Body of pancreas (tissue), 4 donors: ENCODE measurements at regions not wholly inside any gene's neighbourhood (a gene's known extent, or its start where the extent isn't known, plus 50 kb on each side); places are given as distances from the start of the nearest gene placed in this dataset.

Source experiments
- ATAC-seq: fragments of 150-250 bp; one replicate; pipeline ENCODE4 v1.9.1; 2016
- DNase-seq, 4 donors: peaks; one replicate each; pipeline ENCODE4 v3.0.0-alpha.2; 2019
- H3K27ac ChIP-seq, 4 donors: fragments of 200-600 bp; sonication (generic); 1 replicate in 3 of 4; 2 replicates in 1 of 4; pipeline versions ENCODE4 v1.5.1 to v1.6.1; 2016 to 2019; ENCODE audit warnings: mild to moderate bottlenecking in 1 of 4, mixed read lengths in 1 of 4, moderate library complexity in 1 of 4
- H3K27me3 ChIP-seq, 2 donors: fragments of 200-600 bp; sonication (generic); one replicate each; pipeline ENCODE4 v1.6.0; 2016; ENCODE audit warnings: mild to moderate bottlenecking in 1 of 2
- H3K36me3 ChIP-seq, 2 donors: fragments of 200-600 bp; sonication (generic); replicated peaks in 1 of 2; 2 replicates each; pipeline ENCODE4 v1.5.1; 2016; ENCODE audit warnings: low read depth in 2 of 2; ENCODE audit not compliant: insufficient read depth in 1 of 2
- H3K4me1 ChIP-seq: fragments of 200-600 bp; sonication (generic); one replicate; pipeline ENCODE4 v1.6.0; 2016
- H3K4me3 ChIP-seq, 2 donors: fragments of 200-600 bp; sonication (generic); 1 replicate in 1 of 2; 2 replicates in 1 of 2; pipeline ENCODE4 v1.5.1; 2016 to 2019
- H3K9me3 ChIP-seq, 3 donors: fragments of 200-600 bp; sonication (generic); 1 replicate in 2 of 3; 2 replicates in 1 of 3; pipeline ENCODE4 v1.5.1; 2016
- POLR2A ChIP-seq, 3 donors: fragments of 450-650 bp; IDR thresholded peaks; one replicate each; pipeline ENCODE4 v1.6.1; 2016; ENCODE audit warnings: antibody characterized with exemption in 3 of 3, mild to moderate bottlenecking in 2 of 3
- WGBS, 2 donors: methylation state at CpG; one replicate each; pipeline ENCODE4 v1.1.5; 2017; 5-methylcytosine and 5-hydroxymethylcytosine counted together
- intact Hi-C: fragments of 100-400 bp; cut with DNase I; formaldehyde crosslinking; loops from one replicate; pipeline ENCODE4 v1.15.1; 2023
- TF ChIP-seq, protein P1 (sequence below), 7 experiments: fragments of 450-650 bp in 4 of 7; fragments of 200-600 bp in 3 of 7; sonication (generic) in 3 of 7; IDR thresholded peaks; one replicate each; pipeline ENCODE4 v1.5.1; 2016 to 2019; ENCODE audit warnings: antibody characterized with exemption in 7 of 7

DNA sequence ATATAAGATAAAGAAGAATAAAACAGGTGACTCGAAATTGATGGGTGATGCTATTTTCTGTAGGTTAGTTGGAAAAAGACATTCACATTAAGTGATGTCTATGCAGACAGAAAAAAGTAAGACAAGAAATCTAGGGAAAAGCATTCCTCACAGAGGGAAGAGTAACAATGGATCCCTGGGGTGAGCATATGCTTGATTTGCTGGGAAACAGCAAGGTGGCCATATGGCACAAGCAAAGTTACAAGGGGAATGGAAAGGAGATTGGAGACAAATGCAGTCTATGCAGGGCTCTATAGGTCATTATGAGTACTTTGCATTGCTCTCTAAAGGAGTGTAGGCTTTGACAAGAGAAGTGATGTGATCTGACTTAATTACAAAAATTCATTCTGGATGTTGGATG is 90.9 kb upstream of the ZNF804B start:
- Histone ChIP-seq H3K9me3 (no peaks in the 10 kb centered on the region), H3K36me3 (no peaks in the 10 kb centered on the region), H3K4me3 (no peak overlapping the region), H3K27me3 (no peaks in the 10 kb centered on the region), H3K4me1 (peaks cover 19% of the 10 kb centered on the region), H3K27ac (no peak overlapping the region)
- intact Hi-C loops, result no loop called here
- DNase-seq, result no peak
- WGBS, 2 donors, result 80 to 81% methylated on average over 1 of the region's 1 CpG
- TF ChIP-seq POLR2A (IDR thresholded peaks at IDR 0.05), result no peak
- TF ChIP-seq, protein P1, sequence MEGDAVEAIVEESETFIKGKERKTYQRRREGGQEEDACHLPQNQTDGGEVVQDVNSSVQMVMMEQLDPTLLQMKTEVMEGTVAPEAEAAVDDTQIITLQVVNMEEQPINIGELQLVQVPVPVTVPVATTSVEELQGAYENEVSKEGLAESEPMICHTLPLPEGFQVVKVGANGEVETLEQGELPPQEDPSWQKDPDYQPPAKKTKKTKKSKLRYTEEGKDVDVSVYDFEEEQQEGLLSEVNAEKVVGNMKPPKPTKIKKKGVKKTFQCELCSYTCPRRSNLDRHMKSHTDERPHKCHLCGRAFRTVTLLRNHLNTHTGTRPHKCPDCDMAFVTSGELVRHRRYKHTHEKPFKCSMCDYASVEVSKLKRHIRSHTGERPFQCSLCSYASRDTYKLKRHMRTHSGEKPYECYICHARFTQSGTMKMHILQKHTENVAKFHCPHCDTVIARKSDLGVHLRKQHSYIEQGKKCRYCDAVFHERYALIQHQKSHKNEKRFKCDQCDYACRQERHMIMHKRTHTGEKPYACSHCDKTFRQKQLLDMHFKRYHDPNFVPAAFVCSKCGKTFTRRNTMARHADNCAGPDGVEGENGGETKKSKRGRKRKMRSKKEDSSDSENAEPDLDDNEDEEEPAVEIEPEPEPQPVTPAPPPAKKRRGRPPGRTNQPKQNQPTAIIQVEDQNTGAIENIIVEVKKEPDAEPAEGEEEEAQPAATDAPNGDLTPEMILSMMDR (IDR thresholded peaks at IDR 0.05), result no peak
- ATAC-seq, result no peak

DNA sequence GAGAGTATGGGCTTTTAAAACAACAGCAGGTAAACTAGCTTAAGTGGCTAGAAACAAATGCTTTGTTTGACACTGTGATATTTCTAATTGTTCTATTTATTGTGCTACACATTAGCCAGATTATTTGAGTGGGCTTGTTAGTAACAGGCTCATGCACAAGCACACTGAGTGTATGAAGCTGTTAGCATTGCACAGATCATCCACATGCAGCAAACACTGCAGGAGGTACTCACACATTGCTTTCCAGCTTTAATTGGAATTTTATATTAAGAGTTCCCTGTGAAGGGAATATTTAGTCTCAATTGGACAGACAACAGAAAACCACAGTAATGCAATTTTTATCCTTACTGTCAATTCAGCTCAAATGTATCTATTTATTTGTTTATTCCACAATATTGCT is 92.9 kb upstream of the ZNF804B start:
- Histone ChIP-seq H3K27ac (no peak overlapping the region), H3K4me3 (no peak overlapping the region), H3K4me1 (peaks cover 19% of the 10 kb centered on the region), H3K36me3 (no peaks in the 10 kb centered on the region), H3K27me3 (no peaks in the 10 kb centered on the region), H3K9me3 (no peaks in the 10 kb centered on the region)
- intact Hi-C loops, result no loop called here
- TF ChIP-seq, protein P1 (IDR thresholded peaks at IDR 0.05), result no peak
- no peak for TF ChIP-seq POLR2A (IDR thresholded peaks at IDR 0.05)
- DNase-seq, result no peak
- no peak for ATAC-seq

DNA sequence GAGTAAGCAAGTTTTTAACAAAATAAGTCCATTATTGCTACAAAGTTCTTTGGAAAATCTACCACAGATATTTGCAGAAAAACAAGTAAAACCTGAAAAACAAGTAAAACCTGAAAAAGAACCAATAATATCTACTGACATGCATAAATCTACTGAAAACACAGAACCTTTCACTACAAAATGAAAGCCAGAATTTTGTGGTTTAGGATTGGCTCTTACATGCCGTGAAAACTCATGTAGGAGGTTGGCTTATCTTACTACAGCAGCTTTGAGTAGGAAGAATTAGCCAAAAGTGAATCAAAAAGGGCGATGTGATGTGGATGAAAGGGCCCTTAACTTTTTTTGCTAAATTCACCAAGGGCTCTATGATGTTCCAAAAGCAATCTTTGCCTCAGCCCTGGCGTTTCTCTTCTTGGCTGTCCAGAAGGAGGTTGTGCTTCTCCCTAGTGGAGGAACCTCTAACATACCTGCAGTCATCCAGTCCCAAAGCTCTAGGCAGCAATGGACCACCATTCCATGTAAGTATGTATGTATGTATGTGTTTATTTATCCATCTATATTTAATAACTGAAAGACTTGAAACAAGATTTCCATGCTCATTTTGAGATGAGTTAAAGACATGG is 93.5 kb upstream of the ZNF804B start:
- Histone ChIP-seq H3K4me3 (no peak overlapping the region), H3K27ac (no peak overlapping the region), H3K9me3 (no peaks in the 10 kb centered on the region), H3K4me1 (peaks cover 19% of the 10 kb centered on the region), H3K27me3 (no peaks in the 10 kb centered on the region), H3K36me3 (no peaks in the 10 kb centered on the region)
- peak in 1 of 4 donors; percentile 14 for DNase-seq
- TF ChIP-seq, protein P1 (IDR thresholded peaks at IDR 0.05), result no peak
- no peak for TF ChIP-seq POLR2A (IDR thresholded peaks at IDR 0.05)
- ATAC-seq, result peak; percentile 58
- intact Hi-C loops, result no loop called here
- WGBS, 2 donors, result 49 to 56% methylated on average over 3 of the region's 3 CpGs

DNA sequence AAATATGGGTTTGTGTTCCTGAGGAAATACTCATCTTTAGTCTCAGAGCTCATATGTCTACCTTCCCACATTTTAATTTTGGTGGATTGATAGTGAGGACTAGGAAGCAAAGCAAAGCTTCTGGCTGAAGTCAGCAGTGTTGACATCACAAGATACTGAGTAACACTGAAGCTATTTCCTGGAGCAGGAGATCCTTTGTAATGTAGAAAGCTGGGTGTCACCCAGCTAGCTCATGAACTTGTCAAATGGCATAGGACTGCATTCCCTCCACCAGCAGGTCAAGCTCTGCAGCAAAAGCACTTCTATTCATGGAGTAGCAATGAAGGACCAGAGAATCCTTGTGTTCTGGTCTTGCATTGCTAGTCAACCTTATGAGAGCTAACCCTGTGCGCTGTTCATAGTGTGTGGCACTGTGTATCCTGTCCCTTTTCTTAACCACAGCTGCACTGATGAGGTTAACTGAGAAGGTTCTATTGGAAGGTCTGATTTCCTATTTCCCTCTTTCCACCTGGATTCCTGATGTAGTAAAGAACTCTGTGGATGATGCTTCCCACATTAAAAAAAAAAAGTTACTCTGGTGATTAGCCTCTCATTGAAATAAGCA is 94.8 kb upstream of the ZNF804B start:
- H3K4me3 ChIP-seq, result no peak overlapping the region
- intact Hi-C loops, result no loop called here
- TF ChIP-seq POLR2A (IDR thresholded peaks at IDR 0.05), result no peak
- TF ChIP-seq, protein P1 (IDR thresholded peaks at IDR 0.05), result no peak
- no peaks in the 10 kb centered on the region for H3K27me3 ChIP-seq
- peaks cover 19% of the 10 kb centered on the region for H3K4me1 ChIP-seq
- H3K9me3 ChIP-seq, result no peaks in the 10 kb centered on the region
- H3K36me3 ChIP-seq, result no peaks in the 10 kb centered on the region
- ATAC-seq, result peak; percentile 40
- DNase-seq, result peak in 1 of 4 donors; percentile 25
- H3K27ac ChIP-seq, result no peak overlapping the region
- 88 to 100% methylated on average over 1 of the region's 1 CpG for WGBS, 2 donors

DNA sequence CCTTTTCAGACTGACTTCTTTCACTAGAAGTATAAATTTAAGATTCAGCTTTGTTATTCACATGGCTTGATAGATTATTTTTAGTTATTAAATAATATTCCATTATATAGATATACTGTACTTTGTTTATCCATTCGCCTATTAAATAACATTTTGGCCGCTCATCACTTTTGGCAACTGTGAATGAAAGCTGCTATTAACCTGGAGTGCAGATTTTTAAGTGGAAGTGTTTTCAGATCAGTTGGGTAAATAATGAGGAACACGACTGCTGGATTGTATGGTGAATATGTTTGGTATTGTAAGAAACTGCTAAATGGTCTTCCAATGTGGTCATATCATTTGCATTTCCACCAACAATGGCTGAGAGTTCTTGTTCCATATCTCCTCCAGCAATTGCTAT is 97.6 kb upstream of the ZNF804B start:
- Histone ChIP-seq H3K4me1 (peaks cover 19% of the 10 kb centered on the region), H3K4me3 (no peak overlapping the region), H3K27ac (no peak overlapping the region), H3K27me3 (peaks cover 0 to 3% of the 10 kb centered on the region in 2 donors), H3K36me3 (no peaks in the 10 kb centered on the region), H3K9me3 (no peaks in the 10 kb centered on the region)
- intact Hi-C loops, result no loop called here
- no peak for TF ChIP-seq POLR2A (IDR thresholded peaks at IDR 0.05)
- TF ChIP-seq, protein P1 (IDR thresholded peaks at IDR 0.05), result no peak
- 79 to 85% methylated on average over 3 of the region's 3 CpGs for WGBS, 2 donors
- DNase-seq (no peak), ATAC-seq (no peak)
